GM19035 (cell line): ENCODE measurements at regions not wholly inside any gene's neighbourhood (a gene's known extent, or its start where the extent isn't known, plus 50 kb on each side); places are given as distances from the start of the nearest gene placed in this dataset.
"Not testable (repeated sequence)": the region's sequence is repeated elsewhere in the genome, so short reads cannot be mapped to it uniquely, and the experiment has no call there.

Experiments used
- ATAC-seq: cut with Tn5 transposase; IDR thresholded peaks from one replicate; pipeline ENCODE4 v1.9.1; 2021; ENCODE audit not compliant: unreplicated experiment

DNA sequence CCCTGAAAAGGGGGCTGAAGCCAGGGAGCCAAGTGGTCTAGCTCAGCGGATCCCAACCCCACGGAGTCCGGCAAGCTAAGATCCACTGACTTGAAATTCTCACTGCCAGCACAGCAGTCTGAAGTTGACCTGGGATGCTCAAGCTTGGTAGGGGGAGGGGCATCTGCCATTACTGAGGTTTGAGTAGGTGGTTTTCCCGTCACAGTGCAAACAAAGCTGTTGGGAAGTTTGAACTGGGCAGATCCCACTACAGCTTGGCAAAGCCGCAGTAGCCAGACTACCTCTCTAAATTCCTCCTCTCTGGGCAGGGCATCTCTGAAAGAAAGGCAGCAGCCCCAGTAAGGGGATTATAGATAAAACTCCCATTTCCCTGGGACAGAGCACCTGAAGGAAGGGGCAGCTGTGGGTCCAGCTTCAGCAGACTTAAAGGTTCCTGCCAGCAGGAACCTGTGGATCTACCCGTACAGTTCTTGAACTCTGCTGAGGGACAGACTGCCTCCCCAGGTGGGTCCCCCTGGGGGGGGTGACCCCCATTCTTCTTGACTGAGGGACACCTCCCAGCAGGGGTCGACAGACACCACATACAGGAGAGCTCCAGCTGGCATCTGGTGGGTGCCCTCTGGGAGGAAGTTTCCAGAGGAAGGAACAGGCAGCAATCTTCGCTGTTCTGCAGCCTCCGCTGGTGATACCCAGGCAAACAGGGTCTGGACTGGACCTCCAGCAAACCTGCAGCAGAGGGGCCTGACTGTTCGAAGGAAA lies 156.4 kb upstream of the ETV3 start:
- ATAC-seq = not testable (repeated sequence)

DNA sequence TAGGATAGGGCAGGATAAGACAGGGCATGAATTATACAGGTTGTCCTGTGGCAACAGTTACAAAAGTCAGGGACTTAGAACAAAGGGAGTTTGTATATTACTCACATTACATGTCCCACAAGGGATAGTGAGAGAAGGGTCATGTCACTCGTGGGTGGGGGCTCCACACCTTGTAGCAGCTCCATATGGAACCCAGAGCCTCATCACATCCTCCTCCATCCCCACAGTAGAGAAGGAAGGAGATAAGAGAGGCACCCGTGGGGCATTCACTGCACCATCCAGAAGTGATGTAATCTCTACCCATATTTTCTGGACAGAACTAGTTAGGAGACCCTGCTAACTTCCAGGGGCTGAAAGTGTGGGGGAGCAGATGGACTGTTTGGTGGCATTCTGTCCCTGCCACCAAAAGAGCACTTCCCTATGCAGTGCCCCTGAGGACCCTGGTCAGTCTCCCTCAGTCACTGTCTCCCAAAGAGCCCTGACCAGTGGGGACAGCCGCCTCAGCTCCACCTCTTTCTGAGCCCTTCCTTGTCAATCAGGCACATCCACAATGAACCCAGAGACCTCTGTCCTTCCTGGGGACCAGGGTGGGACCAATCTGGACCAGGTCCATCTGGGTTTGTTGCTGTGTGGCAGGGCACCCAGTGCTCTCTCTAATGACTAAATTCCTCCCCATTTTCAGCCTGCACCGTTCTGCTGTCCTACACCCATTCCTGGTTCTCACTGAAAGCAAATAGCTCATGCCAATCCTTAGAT lies 154.8 kb upstream of the ETV3 start:
- ATAC-seq = no peak

DNA sequence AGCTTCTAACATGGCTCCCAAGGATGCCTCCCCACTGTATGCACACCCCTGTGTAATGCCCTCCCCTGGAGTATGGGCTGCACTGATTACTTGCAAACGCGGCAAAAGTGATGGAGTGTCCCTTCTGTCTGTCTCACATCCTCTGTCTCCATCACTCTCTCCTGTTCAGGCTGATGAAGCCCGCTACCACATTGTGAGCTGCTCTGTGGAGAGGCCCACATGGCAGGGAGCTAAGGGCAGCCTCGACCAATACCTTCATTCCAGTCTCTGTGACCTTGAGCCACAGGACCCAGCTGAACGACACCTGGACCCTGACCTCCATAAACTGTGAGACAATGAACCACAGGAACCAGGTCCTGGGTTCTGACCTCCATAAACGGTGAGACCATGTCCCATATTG lies 154.1 kb upstream of the ETV3 start:
- ATAC-seq = no peak

DNA sequence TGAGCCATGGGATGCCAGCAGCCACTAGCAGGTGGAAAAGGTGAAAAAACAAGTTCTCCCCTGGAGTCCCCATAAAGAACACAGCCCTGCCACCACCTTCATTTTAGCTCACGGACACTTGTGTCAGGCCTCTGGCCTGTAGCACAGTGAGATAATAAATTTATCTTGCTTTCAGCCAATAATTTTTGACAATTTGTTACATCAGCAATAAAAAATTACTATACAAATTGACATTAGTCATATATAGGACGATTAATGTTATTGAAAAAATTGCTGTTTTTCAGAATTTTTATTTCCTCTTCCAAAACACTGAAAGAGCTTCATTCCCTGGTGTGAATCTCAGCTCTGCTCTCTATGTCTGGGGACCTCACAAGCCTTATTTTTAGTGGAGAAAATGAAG lies 152.9 kb upstream of the ETV3 start:
- ATAC-seq = no peak

DNA sequence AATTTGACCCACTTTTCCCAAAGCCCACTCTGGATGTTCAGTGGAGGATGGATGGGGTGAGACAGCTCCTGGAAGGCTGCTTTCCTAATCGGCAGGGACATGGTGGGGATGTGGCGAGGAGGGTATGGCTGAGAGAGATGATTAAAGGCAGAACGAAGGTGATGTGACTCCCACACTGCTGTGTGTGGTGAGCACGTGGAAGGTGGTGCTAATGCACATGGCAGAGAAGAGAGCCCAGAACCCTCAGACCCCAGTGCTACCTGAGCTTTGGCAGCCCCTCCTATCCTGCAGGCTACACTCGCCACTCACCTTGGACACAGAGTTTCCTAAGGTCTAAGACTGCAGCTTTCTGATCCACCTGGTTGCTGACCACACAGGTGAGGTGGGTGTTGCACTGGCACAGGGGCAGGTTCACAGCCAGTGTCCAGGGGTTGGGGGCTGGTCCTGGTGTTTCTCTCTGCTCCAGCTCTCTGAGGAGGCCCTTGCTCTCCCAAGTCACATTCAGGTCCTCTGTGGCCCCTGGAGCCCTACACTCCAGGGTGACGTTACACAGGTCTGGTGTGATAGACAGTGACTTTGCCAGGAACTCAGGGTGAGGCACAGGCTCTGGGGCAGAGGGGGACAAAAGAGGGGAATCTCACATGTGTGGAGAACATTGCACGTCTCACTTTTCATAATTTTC lies 151.4 kb upstream of the ETV3 start:
- no peak for ATAC-seq

DNA sequence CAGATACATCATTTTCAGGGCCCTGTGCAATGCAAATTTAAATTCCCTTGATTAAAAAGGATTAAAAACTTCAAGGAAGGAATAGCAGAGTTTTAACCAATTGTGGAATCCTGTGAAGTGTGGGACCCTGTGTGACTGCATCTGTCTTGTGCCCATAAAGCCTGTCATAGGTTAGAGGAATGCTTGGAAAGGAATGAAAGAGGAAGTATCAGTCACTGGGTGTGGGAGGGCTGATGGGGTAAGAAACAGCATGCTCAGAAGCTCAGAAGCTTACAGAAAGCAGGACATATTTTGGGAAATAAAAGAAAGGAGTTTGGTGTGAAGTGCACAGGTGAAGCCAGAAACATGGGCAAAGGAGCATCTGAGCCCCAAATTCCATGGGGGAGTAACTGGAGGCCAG lies 150.8 kb upstream of the ETV3 start:
- ATAC-seq = no peak

DNA sequence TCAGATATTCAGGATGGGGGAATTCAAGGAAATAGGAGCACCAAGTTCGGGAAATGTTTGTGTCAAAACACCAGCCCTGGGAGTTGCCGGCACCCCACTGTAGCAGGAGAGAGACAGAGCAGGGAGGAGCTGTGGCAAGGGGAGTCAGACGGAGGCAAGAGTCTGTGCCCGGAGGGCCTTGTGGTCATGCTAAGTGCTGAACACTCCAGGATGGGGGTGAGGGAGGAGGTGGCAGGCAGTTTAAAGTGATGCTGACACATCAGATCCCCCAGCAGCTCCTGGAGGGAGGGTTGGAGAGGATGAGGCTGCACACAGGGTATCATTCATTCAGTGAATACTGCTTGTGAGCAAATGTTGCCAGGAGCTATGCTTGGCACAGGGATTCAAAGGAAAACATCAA lies 150.3 kb upstream of the ETV3 start:
- ATAC-seq = no peak

DNA sequence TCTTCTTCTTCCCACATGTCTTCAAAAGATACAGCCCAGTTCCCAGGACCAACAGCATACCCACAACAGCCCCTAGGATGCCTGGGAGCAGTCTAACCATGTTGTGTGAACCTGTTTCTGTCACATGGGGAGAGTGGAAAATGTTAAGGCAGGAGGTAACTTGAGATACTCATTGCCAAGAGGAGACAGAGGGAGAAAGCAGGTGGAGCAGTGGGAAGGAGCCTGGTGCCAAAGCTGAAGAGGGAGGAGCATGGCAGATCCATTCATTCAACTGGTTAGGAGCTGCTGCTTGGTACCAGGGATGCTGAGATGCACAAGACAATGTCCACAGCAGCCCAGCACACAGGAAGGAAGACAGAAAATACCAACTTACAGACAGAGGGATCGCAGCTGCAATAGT lies 149.8 kb upstream of the ETV3 start:
- ATAC-seq = no peak

DNA sequence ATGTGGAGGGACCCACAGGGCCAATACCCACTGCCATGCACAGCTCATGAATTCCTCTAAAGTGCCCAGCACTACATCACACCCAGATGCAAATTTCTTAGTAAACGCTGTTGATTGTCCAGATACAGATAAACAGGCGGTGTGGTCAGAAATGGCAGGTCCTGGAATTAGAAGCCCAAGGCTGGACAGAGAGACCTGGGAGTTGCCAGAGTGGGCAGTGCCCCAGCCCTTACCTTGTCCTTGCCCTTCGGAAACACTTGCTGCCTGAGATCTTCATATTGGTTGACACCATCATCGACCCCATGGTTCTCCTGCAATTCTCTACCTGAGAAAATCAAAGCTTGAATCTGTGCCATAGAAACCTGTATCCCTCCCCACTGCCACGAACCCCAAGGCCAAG lies 149.3 kb upstream of the ETV3 start:
- ATAC-seq = no peak

DNA sequence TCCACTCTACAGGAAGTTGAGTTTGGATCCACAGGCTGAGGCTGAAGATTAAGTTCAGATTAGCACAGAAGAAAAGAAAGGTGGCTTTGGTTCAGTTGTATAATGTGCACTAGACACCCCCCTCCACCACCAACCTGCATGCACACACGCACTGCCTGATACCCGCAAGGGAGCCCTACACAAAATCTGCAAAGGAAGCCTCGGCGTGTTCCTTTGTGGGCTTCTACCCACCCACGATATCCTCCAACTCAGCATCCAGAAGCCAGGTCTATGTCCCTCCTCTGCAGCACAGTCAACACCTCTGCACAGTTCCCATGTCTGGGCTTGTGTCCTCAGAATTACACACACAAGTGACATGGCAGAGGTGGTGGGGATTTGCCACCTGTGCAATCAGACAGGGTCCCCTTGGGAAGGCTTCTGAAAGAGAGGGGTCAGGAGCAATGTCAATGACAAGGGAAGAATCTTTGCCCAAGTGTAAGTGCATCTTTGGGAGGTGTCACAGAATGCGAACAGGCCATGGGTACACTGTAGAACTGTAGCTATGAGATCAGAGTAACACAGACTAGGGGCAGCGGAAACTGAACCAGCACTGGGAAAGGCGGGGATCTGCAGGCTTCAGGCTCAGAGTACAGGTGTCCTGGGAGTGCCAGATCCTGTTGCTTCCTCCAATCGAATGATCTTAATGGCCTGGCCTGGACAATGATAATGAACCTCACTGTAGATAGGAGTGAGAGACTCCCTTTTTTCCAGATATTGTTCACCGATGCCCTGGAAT lies 148.6 kb upstream of the ETV3 start:
- ATAC-seq = no peak

DNA sequence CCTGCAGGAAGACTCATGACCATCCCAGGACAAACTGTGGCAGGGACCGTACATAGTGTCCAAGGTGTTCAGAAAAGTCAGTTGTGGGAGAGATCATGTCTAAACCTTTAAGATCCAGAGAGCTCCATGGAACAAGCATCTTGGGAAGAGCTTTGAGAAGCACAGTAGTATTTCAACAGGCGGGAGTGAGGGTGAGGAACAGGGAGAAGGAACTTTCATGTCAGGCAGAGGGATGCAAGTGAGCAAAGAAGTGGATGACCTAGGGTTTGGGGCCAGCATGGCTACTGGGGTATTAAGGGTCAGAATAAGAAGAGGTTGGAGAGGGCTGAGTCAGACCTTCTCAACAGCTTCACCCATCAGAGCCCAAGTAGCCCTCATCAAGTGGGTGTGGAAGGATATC lies 147.9 kb upstream of the ETV3 start:
- ATAC-seq = no peak

DNA sequence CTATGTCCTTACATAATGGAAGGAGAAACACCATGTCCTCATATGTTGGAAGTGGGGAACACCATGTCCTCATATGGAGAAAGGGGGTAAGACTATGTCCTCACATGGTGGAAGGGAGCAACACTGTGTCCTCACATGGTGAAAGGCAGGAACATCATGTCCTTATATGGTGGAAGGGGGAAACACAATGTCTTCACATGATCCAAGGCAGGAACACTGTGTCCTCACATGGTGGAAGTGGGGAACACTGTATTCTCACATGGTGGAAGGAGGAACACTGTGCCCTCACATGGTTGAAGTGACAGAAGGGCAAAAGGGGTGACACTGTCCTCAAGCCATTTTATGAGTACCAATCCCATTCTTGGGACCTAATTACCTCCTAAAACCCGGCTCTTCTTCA lies 146.3 kb upstream of the ETV3 start:
- no peak for ATAC-seq

DNA sequence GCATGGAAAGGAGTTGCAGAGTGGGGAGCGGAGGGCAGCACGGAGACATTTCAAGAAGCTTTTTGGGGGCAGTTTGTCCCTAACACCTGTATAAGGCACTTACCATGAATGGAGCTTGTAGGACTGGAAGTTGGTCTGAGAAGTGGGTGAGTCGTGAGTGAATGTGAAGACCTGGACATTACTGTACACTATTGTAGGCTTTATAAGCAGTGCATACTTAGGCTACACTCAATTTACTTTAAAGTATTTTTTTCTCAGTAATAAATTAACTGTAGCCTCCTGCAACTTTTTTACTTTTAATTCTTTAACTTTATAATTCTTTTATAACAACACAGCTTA lies 141.6 kb upstream of the ETV3 start:
- ATAC-seq = no peak

DNA sequence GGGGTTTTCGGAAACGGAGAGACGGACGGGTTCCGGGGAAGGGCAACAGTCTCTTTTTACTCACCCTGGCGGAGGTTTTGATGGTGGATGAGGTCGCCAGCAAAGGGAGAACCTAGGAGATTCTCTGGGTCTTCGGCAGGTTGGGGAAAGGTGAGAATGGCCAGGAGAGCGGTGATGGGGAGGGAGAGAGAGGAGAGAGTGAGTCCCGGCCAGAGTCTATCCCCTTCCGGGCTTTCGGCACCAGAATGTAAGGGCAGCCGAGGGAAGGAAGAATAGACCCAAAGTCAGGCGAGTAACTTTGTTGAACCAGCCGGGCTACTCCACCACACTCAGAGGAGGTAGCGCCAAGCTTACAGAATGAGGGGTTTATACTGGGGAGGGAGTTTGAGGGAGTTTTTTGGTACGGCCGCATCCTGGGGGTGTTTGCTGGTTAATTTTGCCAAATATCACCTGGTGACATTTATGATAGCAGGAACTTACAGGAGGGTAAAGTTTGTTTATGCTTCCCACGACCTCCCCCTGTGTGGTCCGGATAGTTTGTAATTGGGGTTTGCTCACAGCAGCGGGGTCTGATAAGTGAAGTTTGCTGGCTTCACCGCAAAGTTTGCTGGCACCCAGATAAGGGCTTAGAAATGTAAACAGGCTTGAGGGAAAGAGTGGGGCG lies 141.1 kb upstream of the ETV3 start:
- ATAC-seq = no peak

DNA sequence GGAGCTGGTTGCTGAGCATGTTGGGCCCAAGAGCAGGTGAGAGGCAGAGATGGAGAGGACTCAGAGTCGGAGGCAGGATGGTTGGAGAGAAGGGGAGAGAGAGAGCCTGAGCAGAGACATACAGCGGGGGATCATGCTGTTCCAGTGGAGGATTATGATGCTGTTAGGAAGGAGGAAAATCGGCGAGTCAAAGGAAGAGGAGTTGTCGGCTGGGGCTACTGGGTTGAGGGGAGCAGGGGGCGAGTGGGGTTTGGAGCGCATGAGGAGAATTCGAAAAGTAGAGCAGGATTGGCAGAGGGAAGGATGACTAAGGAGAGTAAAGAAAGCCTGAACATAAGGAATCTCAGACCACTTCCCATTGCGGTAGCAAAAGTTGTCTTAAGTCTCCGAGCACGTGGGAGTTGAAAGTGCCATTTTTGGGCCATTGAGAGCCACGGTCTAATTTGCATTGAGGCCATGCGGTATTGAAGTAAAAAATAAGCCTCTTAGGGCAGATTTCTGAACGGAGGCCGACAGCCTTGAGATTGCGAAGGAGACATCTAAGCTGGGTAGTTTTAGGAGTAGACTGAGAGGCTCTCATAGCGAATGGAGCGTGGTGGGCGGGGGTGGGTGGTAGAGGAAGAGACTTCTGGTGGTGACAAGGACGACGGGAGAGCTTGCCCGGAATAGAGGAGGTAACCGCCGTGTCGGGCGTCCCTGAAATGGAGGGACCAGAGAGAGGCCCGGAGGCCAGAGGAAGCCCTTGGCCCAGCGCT lies 140.4 kb upstream of the ETV3 start:
- ATAC-seq = no peak

DNA sequence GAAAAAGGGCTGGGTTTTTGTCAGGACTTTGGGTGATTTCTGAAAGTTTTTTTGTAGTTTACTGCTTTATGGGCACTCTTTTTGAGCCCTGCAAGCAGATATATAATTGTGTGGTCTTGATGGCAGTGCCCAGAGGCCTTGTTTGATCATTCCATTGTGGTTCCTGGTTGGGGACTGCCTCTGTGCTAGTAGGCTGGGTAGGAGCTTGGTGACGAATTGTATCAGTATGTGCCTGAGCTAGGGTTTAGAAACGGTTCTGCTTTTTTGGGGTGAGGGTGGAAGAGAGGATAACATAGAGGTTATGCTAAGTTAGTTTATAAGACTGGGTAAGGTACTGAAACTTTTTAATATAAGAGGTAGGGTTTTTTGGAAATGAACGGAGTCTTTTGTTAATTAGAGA lies 139.7 kb upstream of the ETV3 start:
- ATAC-seq = no peak

DNA sequence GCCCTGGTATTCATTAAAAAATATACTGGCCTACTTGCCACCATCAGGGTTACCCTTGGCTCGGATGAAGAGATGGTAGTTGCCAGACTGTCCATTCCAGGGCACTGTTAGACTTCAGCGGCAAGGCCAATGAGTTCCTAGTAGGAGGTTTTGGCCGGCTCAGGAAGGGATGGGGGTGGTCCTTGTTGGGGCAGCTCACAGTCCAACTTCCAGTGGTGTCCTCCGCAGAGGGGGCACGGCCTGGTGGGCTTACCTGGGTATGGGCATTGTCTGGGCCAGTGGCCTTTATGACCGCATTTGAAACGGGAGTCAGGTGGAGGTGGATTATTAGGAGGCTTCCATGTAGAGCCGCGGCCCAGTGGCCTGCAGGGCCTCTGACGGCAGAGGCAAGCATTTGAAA lies 139.1 kb upstream of the ETV3 start:
- no peak for ATAC-seq

DNA sequence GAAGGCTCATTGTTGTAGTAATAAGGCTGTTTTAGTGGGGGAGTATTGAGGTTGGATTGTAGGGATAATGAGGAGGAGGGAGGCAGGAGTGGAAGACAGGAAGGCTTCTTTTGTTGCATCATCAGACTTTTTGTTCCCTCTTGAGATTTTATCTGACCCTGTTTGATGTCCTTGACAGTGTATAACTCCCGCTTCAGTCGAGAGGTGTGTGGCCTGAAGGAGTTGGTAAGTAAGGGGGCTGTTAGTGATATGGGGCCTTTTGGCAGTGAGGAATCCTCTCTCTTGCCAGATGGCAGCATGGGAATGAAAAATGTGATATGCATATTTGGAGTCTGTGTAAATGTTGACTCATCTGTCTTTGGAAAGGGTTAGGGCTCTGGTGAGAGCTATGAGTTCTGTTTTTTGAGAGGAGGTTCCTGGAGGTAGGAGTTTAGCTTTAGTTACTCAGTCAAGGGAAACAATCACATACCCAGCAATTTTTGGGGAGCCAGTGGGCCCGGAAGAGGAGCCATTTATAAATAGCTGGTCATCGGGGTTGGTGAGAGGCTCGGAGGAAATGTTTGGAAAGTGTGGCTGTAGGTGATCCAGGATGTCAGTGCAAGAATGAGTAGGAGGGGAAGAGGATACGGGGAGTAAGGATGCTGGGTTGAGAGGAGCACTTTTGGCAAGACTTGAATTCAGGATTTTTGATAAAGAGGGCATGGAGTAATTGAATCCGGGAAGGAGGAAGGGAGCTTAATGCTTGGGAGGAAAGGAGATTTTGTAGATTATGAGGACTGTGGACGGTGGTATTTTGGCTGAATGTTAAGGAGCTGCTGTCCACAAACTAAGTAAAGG lies 136.7 kb upstream of the ETV3 start:
- no peak for ATAC-seq

DNA sequence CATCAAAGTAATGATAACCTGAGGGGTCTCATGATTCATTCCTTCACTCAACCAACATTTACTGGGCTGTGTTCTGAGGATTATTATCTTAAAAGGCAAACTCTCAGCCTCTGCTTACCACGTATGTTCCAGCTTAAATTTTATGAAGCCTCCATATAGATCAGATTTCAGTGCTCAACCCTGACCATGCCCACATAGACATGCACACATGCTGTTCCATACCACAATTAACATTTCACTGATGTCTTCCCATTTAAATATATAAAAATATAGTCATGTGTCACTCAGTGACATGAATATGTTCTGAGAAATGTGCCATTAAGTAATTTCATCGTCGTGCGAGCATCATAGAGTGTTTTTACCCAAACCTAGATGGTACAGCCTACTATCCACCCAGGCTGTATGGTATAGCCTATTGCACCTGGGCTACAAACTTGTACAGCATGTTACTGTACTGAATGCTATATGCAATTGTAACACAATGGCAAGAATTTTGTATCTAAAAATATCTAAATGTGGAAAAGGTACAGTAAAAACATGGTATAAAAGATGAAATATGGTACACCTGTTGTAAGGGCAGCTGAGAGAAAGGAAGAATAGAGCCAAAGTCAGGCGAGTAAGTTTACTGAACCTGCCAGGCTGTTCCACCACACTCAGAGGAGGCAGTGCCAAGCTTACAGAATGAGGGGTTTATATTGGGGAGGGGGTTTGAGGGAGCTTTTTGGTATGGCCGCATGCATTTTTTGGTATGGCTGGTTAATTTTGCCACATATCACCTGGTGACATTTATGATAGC lies 134.7 kb upstream of the ETV3 start:
- no peak for ATAC-seq
